GM23248 (cell line): ENCODE measurements at regions not wholly inside any gene's neighbourhood (a gene's known extent, or its start where the extent isn't known, plus 50 kb on each side); places are given as distances from the start of the nearest gene placed in this dataset.

ENCODE experiments used
- EZH2 ChIP-seq: fragments of 200-600 bp; sonication (generic); IDR thresholded peaks from 2 replicates; pipeline ENCODE4 v1.6.1; 2018; ENCODE audit warnings: antibody characterized with exemption, mild to moderate bottlenecking; ENCODE audit not compliant: insufficient read depth, poor library complexity, severe bottlenecking
- EZH2phosphoT487 ChIP-seq: fragments of 200-600 bp; sonication (generic); IDR thresholded peaks from 2 replicates; pipeline ENCODE4 v1.6.1; 2018; ENCODE audit warnings: antibody characterized with exemption, moderate library complexity, mild to moderate bottlenecking, low read depth; ENCODE audit not compliant: insufficient read depth

- TF ChIP-seq EZH2phosphoT487 (no peak), EZH2 (no peak)
These were observed 55.9 kb upstream of the TLK1 start for GRCh38 chr2:171216631-171217030.
